OCI-LY7 (cell line): ENCODE measurements at regions not wholly inside any gene's neighbourhood (a gene's known extent, or its start where the extent isn't known, plus 50 kb on each side); places are given as distances from the start of the nearest gene placed in this dataset.

ENCODE experiments used
- BruUV-seq: library from RNA; stranded (reverse); fragments of 400-500 nt; replicated peaks from 2 replicates; lab custom pipeline; 2021; lab: Mats Ljungman, UMichigan
- CTCF ChIA-PET: fragments of 300-600 bp; sonication (Branson Sonifier 250); formaldehyde crosslinking; loops from one replicate; lab custom pipeline; 2022; ENCODE audit warnings: antibody characterized with exemption; ENCODE audit not compliant: unreplicated experiment; lab: Charles Lee
- POLR2A ChIA-PET: fragments of 300-600 bp; sonication (Branson Sonifier 250); formaldehyde crosslinking; loops from one replicate; lab custom pipeline; 2022; ENCODE audit warnings: antibody characterized with exemption; lab: Charles Lee
- DNase-seq: peaks from one replicate; pipeline ENCODE4 v3.0.0-alpha.2; 2015; ENCODE audit warnings: low spot score
- H2AFZ ChIP-seq: fragments of 200-600 bp; sonication (generic), shearing (Covaris generic); 2 replicates; pipeline ENCODE4 v1.6.1; 2014; ENCODE audit warnings: mild to moderate bottlenecking, antibody characterized with exemption, low read length, moderate library complexity
- H3K27ac ChIP-seq: fragments of 200-600 bp; sonication (generic); 2 replicates; pipeline ENCODE4 v1.5.1; 2014; ENCODE audit warnings: mixed run types, low read depth, mild to moderate bottlenecking, moderate library complexity, low read length, inconsistent platforms; ENCODE audit not compliant: poor library complexity, severe bottlenecking
- H3K36me3 ChIP-seq: fragments of 200-600 bp; sonication (generic); 2 replicates; pipeline ENCODE4 v1.6.1; 2014; ENCODE audit warnings: mild to moderate bottlenecking, antibody characterized with exemption, low read length, moderate library complexity, mixed read lengths; ENCODE audit not compliant: insufficient read depth
- H3K4me1 ChIP-seq: fragments of 200-600 bp; sonication (generic); 2 replicates; pipeline ENCODE4 v1.5.1; 2014; ENCODE audit warnings: mild to moderate bottlenecking, low read length; ENCODE audit not compliant: insufficient read depth, poor library complexity, severe bottlenecking
- H3K4me2 ChIP-seq: fragments of 200-600 bp; sonication (generic); 2 replicates; pipeline ENCODE4 v1.6.1; 2014; ENCODE audit warnings: mild to moderate bottlenecking, low read length
- H3K4me3 ChIP-seq: fragments of 200-600 bp; sonication (generic); 2 replicates; pipeline ENCODE4 v1.5.1; 2014; ENCODE audit warnings: mild to moderate bottlenecking, low read depth, low read length; ENCODE audit not compliant: poor library complexity, severe bottlenecking
- H3K79me2 ChIP-seq: fragments of 200-600 bp; sonication (generic); 2 replicates; pipeline ENCODE4 v1.6.1; 2016; ENCODE audit warnings: low read depth, mild to moderate bottlenecking, low read length, moderate library complexity, mixed read lengths; ENCODE audit not compliant: insufficient read depth
- H3K9me2 ChIP-seq: fragments of 200-600 bp; sonication (generic); 2 replicates; pipeline ENCODE4 v1.6.1; 2016; ENCODE audit warnings: mild to moderate bottlenecking, low read length, mixed read lengths; ENCODE audit not compliant: insufficient read depth
- H3K9me3 ChIP-seq: fragments of 200-600 bp; sonication (generic); 2 replicates; pipeline ENCODE4 v1.6.1; 2014; ENCODE audit warnings: mild to moderate bottlenecking, mixed run types, low read length, mixed read lengths
- H4K20me1 ChIP-seq: fragments of 200-600 bp; sonication (generic); 2 replicates; pipeline ENCODE4 v1.6.1; 2014; ENCODE audit warnings: mild to moderate bottlenecking, antibody characterized with exemption, low read length, moderate library complexity, mixed read lengths; ENCODE audit not compliant: insufficient read depth
- CTCF ChIP-seq: fragments of 200-600 bp; sonication (generic); conservative IDR thresholded peaks from 2 replicates; pipeline ENCODE4 v1.5.1; 2014; ENCODE audit warnings: mild to moderate bottlenecking, antibody characterized with exemption, low read length, moderate library complexity, mixed read lengths
- EZH2phosphoT487 ChIP-seq: fragments of 200-600 bp; sonication (generic); IDR thresholded peaks from 2 replicates; pipeline ENCODE4 v1.6.1; 2018; ENCODE audit warnings: low read depth, borderline replicate concordance, mild to moderate bottlenecking, mixed run types, antibody characterized with exemption, low read length, moderate library complexity, mixed read lengths
- intact Hi-C: fragments of 100-400 bp; cut with micrococcal nuclease; formaldehyde crosslinking; loops from one replicate; pipeline ENCODE4 v1.10.0; 2022; ENCODE audit not compliant: unreplicated experiment

GRCh38 chr12:42886160-42886559, 296.6 kb upstream of the PRICKLE1 start:
- DNase-seq: no peak
- H3K4me3 ChIP-seq: no peak overlapping the region
- BruUV-seq: no TSS peak
- H4K20me1 ChIP-seq: no peaks in the 10 kb centered on the region
- ChIA-PET POLR2A (interaction anchor here (0.6 kb wide), 1 partner anchor 787 kb away, joined by 3 read pairs; no protein-coding TSS in a partner anchor), CTCF (no interaction called here)
- H3K4me1 ChIP-seq: no peaks in the 10 kb centered on the region
- H3K4me2 ChIP-seq: no peak overlapping the region
- intact Hi-C loops: no loop called here
- H3K9me3 ChIP-seq: no peaks in the 10 kb centered on the region
- no peaks in the 10 kb centered on the region for H3K36me3 ChIP-seq
- H3K79me2 ChIP-seq: no peaks in the 10 kb centered on the region
- TF ChIP-seq CTCF: no peak
- no peak for TF ChIP-seq EZH2phosphoT487
- H3K27ac ChIP-seq: no peak overlapping the region
- no peaks in the 10 kb centered on the region for H3K9me2 ChIP-seq
- no peak overlapping the region for H2AFZ ChIP-seq

GRCh38 chr12:42885677-42886076, 296.1 kb upstream of the PRICKLE1 start:
- H3K27ac ChIP-seq: no peak overlapping the region
- H3K4me2 ChIP-seq: no peak overlapping the region
- no peaks in the 10 kb centered on the region for H3K36me3 ChIP-seq
- H3K79me2 ChIP-seq: no peaks in the 10 kb centered on the region
- BruUV-seq: no TSS peak
- no peak for TF ChIP-seq CTCF
- no peak for TF ChIP-seq EZH2phosphoT487
- no peak overlapping the region for H3K4me3 ChIP-seq
- H3K9me2 ChIP-seq: no peaks in the 10 kb centered on the region
- POLR2A ChIA-PET: interaction anchor here (0.6 kb wide), 1 partner anchor 788 kb away, joined by 3 read pairs; no protein-coding TSS in a partner anchor
- H2AFZ ChIP-seq: no peak overlapping the region
- H3K9me3 ChIP-seq: no peaks in the 10 kb centered on the region
- DNase-seq: no peak
- CTCF ChIA-PET: no interaction called here
- no peaks in the 10 kb centered on the region for H4K20me1 ChIP-seq
- H3K4me1 ChIP-seq: no peaks in the 10 kb centered on the region
- intact Hi-C loops: no loop called here

- POLR2A ChIA-PET: no interaction called here
- Histone ChIP-seq H3K79me2 (no peaks in the 10 kb centered on the region), H4K20me1 (no peaks in the 10 kb centered on the region), H3K27ac (no peak overlapping the region), H2AFZ (no peak overlapping the region), H3K9me2 (no peaks in the 10 kb centered on the region), H3K4me1 (no peaks in the 10 kb centered on the region), H3K4me3 (no peak overlapping the region), H3K9me3 (no peaks in the 10 kb centered on the region), H3K4me2 (no peak overlapping the region), H3K36me3 (no peaks in the 10 kb centered on the region)
- TF ChIP-seq CTCF: no peak
- TF ChIP-seq EZH2phosphoT487: no peak
- DNase-seq: no peak
- CTCF ChIA-PET: no interaction called here
- BruUV-seq: no TSS peak
- intact Hi-C loops: no loop called here
These were observed 294.6 kb upstream of the PRICKLE1 start for GRCh38 chr12:42884116-42884515.
